ENCODE measurements at regions not wholly inside any gene's neighbourhood (a gene's known extent, or its start where the extent isn't known, plus 50 kb on each side); places are given as distances from the start of the nearest gene placed in this dataset.

- no peaks in the 10 kb centered on the region for H3K36me3 Mint-ChIP-seq (ENCODE audit: low read depth)
- peaks cover 16% of the 10 kb centered on the region for H3K4me1 Mint-ChIP-seq (ENCODE audit: low read depth)
- H3K27me3 Mint-ChIP-seq (ENCODE audit: insufficient read depth): peaks cover 2% of the 10 kb centered on the region
- no peak overlapping the region for H3K27ac Mint-ChIP-seq
- intact Hi-C loops (cut with micrococcal nuclease): no loop called here
- H3K9me3 Mint-ChIP-seq: no peaks in the 10 kb centered on the region
- no peak overlapping the region for H3K4me3 Mint-ChIP-seq
- no peak for DNase-seq (ENCODE audit: low spot score)
These were observed 99.4 kb upstream of the KLF13 start for GRCh38 chr15:31227235-31227634.

- intact Hi-C loops (cut with micrococcal nuclease): no loop called here
- no peak for DNase-seq (ENCODE audit: low spot score)
- Mint-ChIP-seq H3K27ac (no peak overlapping the region), H3K36me3 (ENCODE audit: low read depth) (no peaks in the 10 kb centered on the region), H3K9me3 (no peaks in the 10 kb centered on the region), H3K27me3 (ENCODE audit: insufficient read depth) (peaks cover 5% of the 10 kb centered on the region), H3K4me1 (ENCODE audit: low read depth) (peaks cover 11% of the 10 kb centered on the region), H3K4me3 (no peak overlapping the region)
These were observed 98.6 kb upstream of the KLF13 start for GRCh38 chr15:31228011-31228484.

DNA sequence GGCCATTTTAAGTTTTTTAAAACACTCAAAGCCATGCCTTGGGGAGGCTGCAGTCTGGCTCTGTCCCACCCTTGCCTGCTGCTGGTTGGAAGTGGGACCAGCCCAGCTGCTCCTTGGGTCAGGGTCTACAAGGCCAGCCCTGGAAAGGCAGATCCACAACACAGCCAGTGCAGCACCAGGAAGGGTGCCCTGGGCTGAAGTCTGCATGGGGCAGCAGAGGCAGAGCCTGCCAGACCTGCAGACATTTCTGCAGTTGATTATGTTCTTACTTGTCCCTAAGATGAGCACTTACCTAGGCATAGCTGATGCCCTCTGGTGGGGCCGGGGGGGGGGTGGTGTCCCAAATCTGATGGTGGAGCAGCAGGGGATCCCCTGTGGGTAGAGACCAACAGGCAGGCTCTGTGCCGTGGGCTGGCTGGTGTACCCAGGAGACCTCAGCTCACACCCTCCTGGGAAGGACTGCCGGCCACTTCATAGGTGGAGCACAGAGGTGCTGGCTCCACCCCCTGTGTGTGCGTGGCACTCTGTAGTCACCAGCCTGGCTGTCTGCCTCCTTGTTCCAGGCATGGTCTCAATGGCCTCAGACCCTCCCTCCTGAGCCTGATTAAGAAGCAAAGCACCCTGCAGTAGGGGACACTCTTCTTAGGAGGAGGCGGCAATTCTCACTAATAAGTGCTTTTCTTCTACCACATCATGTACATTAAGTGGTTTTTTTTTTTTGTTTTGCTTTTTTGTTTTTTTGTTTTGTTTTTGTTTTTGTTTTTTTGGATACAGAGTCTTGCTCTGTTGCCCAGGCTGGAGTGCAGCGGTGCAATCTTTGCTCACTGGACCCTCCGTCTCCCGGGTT, 97.4 kb upstream of the KLF13 start:
- no peaks in the 10 kb centered on the region for H3K9me3 Mint-ChIP-seq
- H3K27me3 Mint-ChIP-seq (ENCODE audit: insufficient read depth): peaks cover 8% of the 10 kb centered on the region
- peaks cover 10% of the 10 kb centered on the region for H3K4me1 Mint-ChIP-seq (ENCODE audit: low read depth)
- H3K36me3 Mint-ChIP-seq (ENCODE audit: low read depth): no peaks in the 10 kb centered on the region
- no peak overlapping the region for H3K27ac Mint-ChIP-seq
- no peak for DNase-seq (ENCODE audit: low spot score)
- intact Hi-C loops (cut with micrococcal nuclease): no loop called here
- no peak overlapping the region for H3K4me3 Mint-ChIP-seq

DNA sequence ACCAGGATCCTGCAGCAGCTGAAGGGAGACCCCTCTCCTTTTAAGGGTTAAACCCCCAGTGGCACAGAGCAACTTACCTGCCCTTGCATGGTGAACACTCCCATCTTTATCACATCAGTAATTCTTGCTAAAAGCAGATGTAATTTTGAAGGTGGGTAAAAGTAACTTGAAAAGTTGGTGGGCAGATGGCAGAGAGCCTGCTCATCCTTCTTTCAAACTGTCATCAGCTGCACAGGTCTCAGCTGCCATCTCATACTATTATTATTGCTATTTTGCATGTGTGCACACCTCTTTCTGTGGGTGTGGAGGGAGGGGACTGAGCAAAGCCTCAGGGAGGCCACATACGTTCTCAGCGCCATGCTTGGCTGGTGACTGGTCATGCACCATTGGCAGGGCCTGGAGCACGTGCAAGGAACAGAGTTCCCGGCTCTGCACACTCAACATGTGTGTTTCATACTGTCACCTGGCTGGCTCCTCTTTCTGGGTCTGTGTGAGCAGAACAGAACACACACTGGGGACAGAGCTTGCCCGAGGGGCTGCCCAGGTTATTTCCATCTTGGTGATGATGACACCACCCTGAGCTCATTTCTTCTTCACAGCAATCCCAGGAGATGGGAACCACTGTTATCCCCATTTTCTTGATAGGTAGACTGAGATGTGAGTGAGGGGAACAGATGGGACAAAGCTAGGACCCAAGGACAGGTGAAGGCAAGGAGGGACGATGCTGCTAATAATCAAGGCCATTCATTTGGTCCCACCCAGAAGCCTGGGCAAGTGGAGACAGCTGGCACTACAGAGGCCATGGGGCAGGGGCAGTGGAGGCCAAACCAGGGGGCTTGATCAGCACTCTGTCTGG, 95.8 kb upstream of the KLF13 start:
- H3K4me1 Mint-ChIP-seq (ENCODE audit: low read depth): peaks cover 6% of the 10 kb centered on the region
- H3K9me3 Mint-ChIP-seq: no peaks in the 10 kb centered on the region
- no peaks in the 10 kb centered on the region for H3K36me3 Mint-ChIP-seq (ENCODE audit: low read depth)
- DNase-seq (ENCODE audit: low spot score): no peak
- H3K4me3 Mint-ChIP-seq: no peak overlapping the region
- peaks cover 8% of the 10 kb centered on the region for H3K27me3 Mint-ChIP-seq (ENCODE audit: insufficient read depth)
- intact Hi-C loops (cut with micrococcal nuclease): no loop called here
- H3K27ac Mint-ChIP-seq: no peak overlapping the region

DNA sequence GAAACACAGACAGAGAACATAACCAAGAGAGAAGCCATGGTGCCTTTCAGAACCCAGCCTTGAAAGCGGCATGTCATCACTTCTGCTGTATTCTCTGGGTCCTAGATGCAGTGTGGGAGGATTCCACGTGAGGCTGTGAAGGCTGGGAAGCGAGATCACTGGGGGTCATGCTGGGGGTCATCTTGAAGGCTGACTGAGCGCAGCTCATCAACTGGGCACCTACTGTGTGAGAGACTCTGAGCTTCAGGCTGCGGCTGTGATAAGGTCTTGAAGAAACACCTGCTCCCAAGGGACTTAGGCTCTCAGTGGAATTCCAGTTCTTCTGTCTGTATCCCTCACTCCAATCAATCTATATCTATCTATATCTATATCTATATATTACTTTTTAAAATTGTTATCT, 91.8 kb upstream of the KLF13 start:
- H3K4me3 Mint-ChIP-seq: no peak overlapping the region
- intact Hi-C loops (cut with micrococcal nuclease): no loop called here
- no peak overlapping the region for H3K27ac Mint-ChIP-seq
- H3K27me3 Mint-ChIP-seq (ENCODE audit: insufficient read depth): peaks cover 12% of the 10 kb centered on the region
- no peaks in the 10 kb centered on the region for H3K9me3 Mint-ChIP-seq
- no peaks in the 10 kb centered on the region for H3K36me3 Mint-ChIP-seq (ENCODE audit: low read depth)
- peaks cover 22% of the 10 kb centered on the region for H3K4me1 Mint-ChIP-seq (ENCODE audit: low read depth)
- no peak for DNase-seq (ENCODE audit: low spot score)

GRCh38 chr15:31235311-31236183, 91.1 kb upstream of the KLF13 start:
- peaks cover 12% of the 10 kb centered on the region for H3K27me3 Mint-ChIP-seq (ENCODE audit: insufficient read depth)
- H3K4me1 Mint-ChIP-seq (ENCODE audit: low read depth): peaks cover 22% of the 10 kb centered on the region
- no peak overlapping the region for H3K4me3 Mint-ChIP-seq
- H3K36me3 Mint-ChIP-seq (ENCODE audit: low read depth): no peaks in the 10 kb centered on the region
- H3K9me3 Mint-ChIP-seq: no peaks in the 10 kb centered on the region
- no peak for DNase-seq (ENCODE audit: low spot score)
- no peak overlapping the region for H3K27ac Mint-ChIP-seq
- intact Hi-C loops (cut with micrococcal nuclease): no loop called here

- intact Hi-C loops (cut with micrococcal nuclease): no loop called here
- DNase-seq (ENCODE audit: low spot score): no peak
- Mint-ChIP-seq H3K4me3 (no peak overlapping the region), H3K27me3 (ENCODE audit: insufficient read depth) (peaks cover 12% of the 10 kb centered on the region), H3K36me3 (ENCODE audit: low read depth) (no peaks in the 10 kb centered on the region), H3K9me3 (no peaks in the 10 kb centered on the region), H3K4me1 (ENCODE audit: low read depth) (peaks cover 26% of the 10 kb centered on the region), H3K27ac (no peak overlapping the region)
These were observed 90.2 kb upstream of the KLF13 start for GRCh38 chr15:31236184-31237042.

DNA sequence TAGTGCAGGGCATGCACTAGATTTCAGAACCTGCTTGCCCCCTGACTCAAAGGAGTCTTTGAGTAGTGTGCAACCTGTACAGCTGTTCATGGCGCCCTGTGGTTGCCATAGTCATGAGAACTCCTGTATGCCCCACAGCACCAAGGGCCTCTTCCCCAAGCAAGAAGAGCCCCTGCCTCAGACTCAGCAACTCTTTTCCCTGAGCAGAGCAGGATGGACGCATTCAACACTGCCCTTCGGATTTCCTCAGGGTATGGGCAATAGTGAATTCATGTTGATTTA, 89.7 kb upstream of the KLF13 start:
- H3K36me3 Mint-ChIP-seq (ENCODE audit: low read depth): no peaks in the 10 kb centered on the region
- intact Hi-C loops (cut with micrococcal nuclease): no loop called here
- peaks cover 10% of the 10 kb centered on the region for H3K27me3 Mint-ChIP-seq (ENCODE audit: insufficient read depth)
- no peak for DNase-seq (ENCODE audit: low spot score)
- no peak overlapping the region for H3K4me3 Mint-ChIP-seq
- no peak overlapping the region for H3K27ac Mint-ChIP-seq
- peaks cover 31% of the 10 kb centered on the region for H3K4me1 Mint-ChIP-seq (ENCODE audit: low read depth)
- no peaks in the 10 kb centered on the region for H3K9me3 Mint-ChIP-seq

- H3K4me3 Mint-ChIP-seq: no peak overlapping the region
- peaks cover 30% of the 10 kb centered on the region for H3K4me1 Mint-ChIP-seq (ENCODE audit: low read depth)
- H3K27me3 Mint-ChIP-seq (ENCODE audit: insufficient read depth): peaks cover 5% of the 10 kb centered on the region
- peaks cover 2% of the 10 kb centered on the region for H3K9me3 Mint-ChIP-seq
- no peak for DNase-seq (ENCODE audit: low spot score)
- intact Hi-C loops (cut with micrococcal nuclease): no loop called here
- no peak overlapping the region for H3K27ac Mint-ChIP-seq
- no peaks in the 10 kb centered on the region for H3K36me3 Mint-ChIP-seq (ENCODE audit: low read depth)
These were observed 87.7 kb upstream of the KLF13 start for GRCh38 chr15:31238906-31239305.

DNA sequence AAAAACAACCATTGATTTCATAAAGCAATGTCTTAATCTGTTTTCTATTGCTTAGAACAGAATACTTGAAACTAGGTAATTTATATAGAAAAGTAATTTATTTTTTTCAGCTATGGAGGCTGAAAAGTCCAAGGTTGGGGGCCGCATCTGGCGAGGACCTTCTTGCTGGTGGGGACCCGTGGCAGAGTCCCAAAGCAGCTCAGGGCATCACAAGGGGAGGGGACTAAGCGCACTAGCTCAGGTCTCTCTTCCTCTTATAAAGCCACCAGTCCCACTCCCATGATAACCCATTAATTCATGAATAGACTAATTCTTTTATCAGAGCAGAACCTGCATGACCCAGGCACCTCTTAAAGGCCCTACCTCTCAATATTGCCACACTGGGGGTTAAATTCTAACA, 87.2 kb upstream of the KLF13 start:
- H3K9me3 Mint-ChIP-seq: peaks cover 6% of the 10 kb centered on the region
- peaks cover 32% of the 10 kb centered on the region for H3K4me1 Mint-ChIP-seq (ENCODE audit: low read depth)
- H3K27me3 Mint-ChIP-seq (ENCODE audit: insufficient read depth): peaks cover 5% of the 10 kb centered on the region
- H3K36me3 Mint-ChIP-seq (ENCODE audit: low read depth): no peaks in the 10 kb centered on the region
- no peak overlapping the region for H3K4me3 Mint-ChIP-seq
- DNase-seq (ENCODE audit: low spot score): no peak
- intact Hi-C loops (cut with micrococcal nuclease): no loop called here
- no peak overlapping the region for H3K27ac Mint-ChIP-seq

- peak; percentile 39 for DNase-seq (ENCODE audit: low spot score)
- peaks cover 52% of the 10 kb centered on the region for H3K4me1 Mint-ChIP-seq (ENCODE audit: low read depth)
- H3K36me3 Mint-ChIP-seq (ENCODE audit: low read depth): peaks cover 8% of the 10 kb centered on the region
- H3K27ac Mint-ChIP-seq: peak overlapping the region; percentile 56
- peaks cover 6% of the 10 kb centered on the region for H3K9me3 Mint-ChIP-seq
- intact Hi-C loops (cut with micrococcal nuclease): loop anchor here (2.0 kb wide), 1 partner anchor 23 kb away; no protein-coding TSS in a partner anchor
- H3K27me3 Mint-ChIP-seq (ENCODE audit: insufficient read depth): peaks cover 8% of the 10 kb centered on the region
- H3K4me3 Mint-ChIP-seq: peak overlapping the region; percentile 4
These were observed 84.6 kb upstream of the KLF13 start for GRCh38 chr15:31241888-31242522.
